SK-N-MC (cell line): ENCODE measurements at regions not wholly inside any gene's neighbourhood (a gene's known extent, or its start where the extent isn't known, plus 50 kb on each side); places are given as distances from the start of the nearest gene placed in this dataset.

ENCODE experiments used
- EZH2 ChIP-seq: fragments of 200-600 bp; sonication (generic); IDR thresholded peaks from one replicate; pipeline ENCODE4 v1.6.1; 2017; ENCODE audit warnings: antibody characterized with exemption
- FOXP2 ChIP-seq: optimal IDR thresholded peaks from 2 replicates; pipeline ENCODE3; 2011; ENCODE audit warnings: mild to moderate bottlenecking, moderate library complexity; ENCODE audit not compliant: insufficient read depth; ENCODE audit errors: extremely low read length, control extremely low read depth
- POLR2AphosphoS5 ChIP-seq: IDR thresholded peaks from 2 replicates; pipeline ENCODE4 v1.6.1; 2012; ENCODE audit warnings: mild to moderate bottlenecking, low read depth, low read length, borderline replicate concordance

DNA sequence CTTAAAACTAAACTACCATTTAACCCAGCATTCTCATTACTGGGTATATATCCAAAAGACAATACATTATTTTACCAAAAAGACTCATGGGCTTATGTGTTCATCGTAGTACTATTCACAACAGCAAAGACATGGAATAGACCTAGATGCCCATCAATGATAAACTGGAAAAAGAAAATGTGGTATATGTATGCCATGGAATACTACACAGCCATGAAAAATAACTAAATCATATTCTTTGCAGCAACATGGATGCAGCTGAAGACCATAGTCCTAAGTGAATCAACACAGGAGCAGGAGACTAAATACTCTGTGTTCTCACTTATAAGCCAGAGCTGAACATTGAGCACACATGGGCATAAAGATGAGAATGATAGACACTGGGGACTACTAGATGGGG is 645.1 kb upstream of the B3GALT2 start:
- no peak for TF ChIP-seq EZH2
- no peak for TF ChIP-seq POLR2AphosphoS5
- no peak for TF ChIP-seq FOXP2
